GM12891 (cell line): ENCODE measurements at regions not wholly inside any gene's neighbourhood (a gene's known extent, or its start where the extent isn't known, plus 50 kb on each side); places are given as distances from the start of the nearest gene placed in this dataset.

ENCODE experiments used
- DNase-seq: peaks from one replicate; pipeline ENCODE4 v3.0.0; 2011; ENCODE audit warnings: low spot score; ENCODE audit not compliant: insufficient read length
- FAIRE-seq: peaks from 2 replicates; lab custom pipeline; 2011; peaks lifted over from hg19 to GRCh38; lab: Jason Lieb, UNC
- PAX5 ChIP-seq: IDR thresholded peaks from 2 replicates; pipeline ENCODE4 v1.6.1; 2011; ENCODE audit warnings: low read length, moderate library complexity, mild to moderate bottlenecking; ENCODE audit not compliant: insufficient read depth, severe bottlenecking
- POLR2A ChIP-seq: IDR thresholded peaks from 2 replicates; pipeline ENCODE4 v1.6.1; 2011; ENCODE audit warnings: low read depth, low read length, control low read depth
- POLR2AphosphoS5 ChIP-seq: IDR thresholded peaks from 2 replicates; pipeline ENCODE4 v1.6.1; 2011; ENCODE audit warnings: low read depth, low read length, control low read depth
- POU2F2 ChIP-seq: IDR thresholded peaks from 2 replicates; pipeline ENCODE4 v1.6.1; 2011; ENCODE audit warnings: low read depth, mild to moderate bottlenecking, control low read depth, low read length, moderate library complexity
- SPI1 ChIP-seq: IDR thresholded peaks from 2 replicates; pipeline ENCODE4 v1.6.1; 2011; ENCODE audit warnings: low read depth, low read length, control low read depth
- TAF1 ChIP-seq: IDR thresholded peaks from 2 replicates; pipeline ENCODE4 v1.6.1; 2011; ENCODE audit warnings: low read depth, low read length, control low read depth

DNA sequence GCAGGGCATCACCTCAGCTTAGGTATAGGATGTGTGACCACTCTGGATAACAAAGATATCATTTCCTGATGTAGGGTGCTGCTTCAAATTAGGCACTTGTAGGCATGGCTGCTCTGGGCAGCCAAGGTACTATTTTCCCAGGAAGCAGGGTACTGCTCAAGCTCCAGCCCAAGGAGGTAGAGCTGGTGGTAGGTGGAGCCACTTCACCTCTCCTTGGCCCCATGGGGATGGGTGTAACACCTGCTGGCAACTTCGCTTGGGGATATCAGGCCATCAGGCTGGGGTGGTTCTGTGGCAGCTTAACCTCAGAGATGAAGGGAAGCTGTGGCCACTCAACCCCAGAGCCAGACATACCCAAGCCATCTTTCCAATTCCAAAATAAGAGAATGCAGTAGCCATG is 147.1 kb upstream of the IGF1R start:
- no peak for FAIRE-seq
- TF ChIP-seq SPI1 (no peak), POU2F2 (no peak), POLR2AphosphoS5 (no peak), POLR2A (no peak), TAF1 (no peak), PAX5 (no peak)
- no peak for DNase-seq

DNA sequence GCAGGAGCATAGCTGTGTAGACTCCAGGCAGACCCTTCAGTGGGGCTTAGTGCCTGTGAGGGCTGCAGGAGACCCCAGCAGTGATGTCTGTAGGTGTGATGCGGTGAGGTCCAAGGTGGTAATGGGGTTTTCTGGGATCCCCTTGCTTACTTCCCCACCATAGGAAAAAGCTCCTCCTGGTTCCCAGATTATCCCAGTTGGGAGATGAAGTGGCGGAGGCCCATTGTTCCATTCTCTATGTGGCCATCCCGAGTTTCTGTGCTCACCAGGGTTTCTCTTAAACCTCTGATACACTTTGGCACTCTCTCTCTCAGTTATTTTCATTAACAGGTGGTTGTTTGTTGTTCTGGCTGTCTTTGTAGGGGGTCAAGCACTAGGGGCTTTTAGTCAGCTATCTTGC is 146.7 kb upstream of the IGF1R start:
- DNase-seq (no peak), FAIRE-seq (no peak)
- TF ChIP-seq TAF1 (no peak), POU2F2 (no peak), POLR2A (no peak), SPI1 (no peak), POLR2AphosphoS5 (no peak), PAX5 (no peak)

DNA sequence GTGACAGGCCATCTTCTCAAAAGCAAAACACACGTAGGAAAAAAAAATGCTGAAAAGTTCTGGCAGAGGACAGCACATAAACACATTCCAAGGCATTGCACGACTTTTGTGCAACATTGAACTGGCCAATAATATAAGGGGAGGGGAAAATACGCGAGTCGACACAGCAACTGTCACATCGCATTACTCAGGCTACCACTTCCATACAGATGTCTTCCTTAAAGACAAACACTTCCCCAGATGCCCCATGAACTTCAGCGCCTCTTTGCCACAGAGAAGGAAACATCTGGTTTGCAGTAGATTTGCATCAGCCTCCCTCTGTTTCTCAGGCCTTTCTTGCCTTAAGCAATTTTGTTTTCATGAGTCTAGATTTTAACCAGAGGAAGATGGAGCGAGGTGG is 144.4 kb upstream of the IGF1R start:
- FAIRE-seq (no peak), DNase-seq (no peak)
- TF ChIP-seq SPI1 (no peak), POLR2AphosphoS5 (no peak), POLR2A (no peak), POU2F2 (no peak), TAF1 (no peak), PAX5 (no peak)

DNA sequence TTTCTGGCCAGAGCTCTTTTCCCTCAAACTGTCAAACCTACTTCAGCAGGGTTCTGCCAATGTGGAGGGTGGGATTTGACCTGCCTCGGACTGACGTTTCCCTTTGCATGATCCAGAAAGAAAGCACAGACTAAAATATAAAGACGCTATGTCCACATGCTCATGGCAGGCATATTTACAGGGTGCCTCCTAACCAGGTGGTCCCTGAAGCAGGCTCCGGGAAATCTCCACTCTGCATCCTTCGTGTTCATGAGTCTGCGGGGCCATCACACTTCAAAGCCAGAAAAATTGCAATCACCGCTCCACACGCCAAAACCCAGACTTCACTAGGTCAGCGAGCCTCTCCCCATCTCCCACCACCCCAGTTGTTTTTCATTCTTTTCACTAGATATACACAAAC is 143.3 kb upstream of the IGF1R start:
- DNase-seq: no peak
- TF ChIP-seq TAF1 (no peak), POLR2A (no peak), SPI1 (no peak), POU2F2 (no peak), PAX5 (no peak), POLR2AphosphoS5 (no peak)
- FAIRE-seq: no peak

DNA sequence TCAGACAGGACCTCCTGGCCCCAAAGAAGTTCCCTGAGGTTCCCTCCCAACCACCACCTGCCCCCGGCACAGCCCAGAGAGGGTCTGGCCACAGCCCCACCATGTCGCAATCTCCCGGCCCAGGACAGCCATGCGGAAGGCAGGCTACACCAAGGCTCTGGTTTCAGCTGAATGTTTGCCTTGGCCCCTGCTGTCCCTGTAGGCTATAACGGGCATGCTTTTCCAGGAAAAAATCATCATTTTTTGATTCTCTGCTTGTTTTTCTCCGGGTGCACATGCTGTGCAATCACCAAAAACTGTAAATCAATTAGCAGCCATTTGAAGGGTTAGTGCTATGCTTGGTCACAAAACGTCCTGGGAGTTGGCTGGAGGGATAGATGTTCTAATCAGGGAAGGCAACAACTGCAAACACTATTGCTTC is 142.7 kb upstream of the IGF1R start:
- TF ChIP-seq SPI1: no peak
- no peak for TF ChIP-seq POLR2AphosphoS5
- TF ChIP-seq TAF1: no peak
- TF ChIP-seq PAX5: no peak
- TF ChIP-seq POU2F2: no peak
- no peak for TF ChIP-seq POLR2A
- DNase-seq (no peak), FAIRE-seq (no peak)

DNA sequence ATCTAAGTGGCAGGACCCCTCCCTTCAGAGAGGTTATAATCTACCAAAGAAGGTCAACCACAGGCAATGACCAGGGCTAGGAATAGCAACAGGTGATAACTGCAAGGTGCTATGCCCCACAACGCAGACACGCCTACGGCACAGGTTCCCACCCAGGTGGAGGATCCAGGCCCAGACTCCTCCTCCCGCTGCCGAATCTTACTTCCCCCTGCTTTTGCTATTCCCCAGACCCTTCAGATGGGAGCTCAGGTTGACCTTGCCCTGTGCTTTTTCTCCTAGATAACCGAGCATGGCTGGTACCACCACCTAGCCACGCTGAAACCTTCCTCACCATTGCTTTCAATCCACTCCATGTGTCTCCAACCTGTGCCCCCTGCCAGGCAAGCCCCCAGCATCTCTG is 142.2 kb upstream of the IGF1R start:
- no peak for DNase-seq
- TF ChIP-seq POU2F2 (no peak), POLR2A (no peak), PAX5 (no peak), SPI1 (no peak), TAF1 (no peak), POLR2AphosphoS5 (no peak)
- FAIRE-seq: no peak

DNA sequence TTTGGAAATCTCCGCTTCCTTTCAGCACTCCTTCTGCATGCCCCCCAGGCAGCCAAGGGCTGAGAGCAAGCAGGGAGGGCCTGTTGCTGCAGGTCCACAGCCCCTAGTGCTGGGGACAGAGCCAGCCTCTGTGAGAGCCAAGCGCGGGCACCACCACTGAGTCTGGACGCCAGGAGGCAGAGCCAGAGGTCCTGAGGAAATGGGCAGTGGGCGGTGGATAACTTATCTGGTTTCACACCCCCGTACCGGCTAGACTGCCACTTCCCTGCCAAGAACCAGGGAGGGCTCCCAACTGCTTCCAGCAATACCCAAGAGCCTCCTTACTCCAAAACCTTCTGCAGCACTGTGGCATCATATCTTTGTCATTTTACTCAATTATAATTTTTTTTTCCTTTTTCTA is 141.6 kb upstream of the IGF1R start:
- no peak for TF ChIP-seq POLR2A
- no peak for TF ChIP-seq SPI1
- TF ChIP-seq TAF1: no peak
- no peak for TF ChIP-seq POU2F2
- no peak for TF ChIP-seq POLR2AphosphoS5
- TF ChIP-seq PAX5: no peak
- DNase-seq (no peak), FAIRE-seq (no peak)

DNA sequence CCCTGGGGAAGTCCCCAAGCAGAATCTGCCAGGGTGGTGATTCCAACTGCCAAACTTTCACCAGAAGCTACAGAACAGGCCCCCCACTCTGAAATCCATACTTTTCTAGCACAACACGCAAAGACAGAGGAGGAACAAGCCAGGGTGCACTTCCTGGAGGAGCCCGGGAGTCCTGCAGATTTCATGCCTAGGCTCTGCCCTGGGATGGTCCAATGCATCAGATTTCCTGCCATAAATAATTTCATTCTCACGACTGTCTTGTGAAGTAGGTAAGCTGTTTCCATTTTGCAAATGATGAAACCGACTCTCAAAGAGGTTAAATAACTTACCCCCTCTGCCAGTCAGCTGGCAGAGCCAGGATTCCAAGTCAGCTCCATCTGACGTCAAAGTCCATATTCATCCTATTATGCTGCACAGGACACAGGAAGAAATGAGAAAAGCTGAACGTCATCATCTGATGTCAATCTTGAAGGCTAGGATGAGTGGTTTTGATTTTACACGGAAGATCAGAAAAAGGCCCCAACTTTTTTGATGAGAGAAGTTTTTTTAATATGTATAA is 134.8 kb upstream of the IGF1R start:
- FAIRE-seq (no peak), DNase-seq (no peak)

DNA sequence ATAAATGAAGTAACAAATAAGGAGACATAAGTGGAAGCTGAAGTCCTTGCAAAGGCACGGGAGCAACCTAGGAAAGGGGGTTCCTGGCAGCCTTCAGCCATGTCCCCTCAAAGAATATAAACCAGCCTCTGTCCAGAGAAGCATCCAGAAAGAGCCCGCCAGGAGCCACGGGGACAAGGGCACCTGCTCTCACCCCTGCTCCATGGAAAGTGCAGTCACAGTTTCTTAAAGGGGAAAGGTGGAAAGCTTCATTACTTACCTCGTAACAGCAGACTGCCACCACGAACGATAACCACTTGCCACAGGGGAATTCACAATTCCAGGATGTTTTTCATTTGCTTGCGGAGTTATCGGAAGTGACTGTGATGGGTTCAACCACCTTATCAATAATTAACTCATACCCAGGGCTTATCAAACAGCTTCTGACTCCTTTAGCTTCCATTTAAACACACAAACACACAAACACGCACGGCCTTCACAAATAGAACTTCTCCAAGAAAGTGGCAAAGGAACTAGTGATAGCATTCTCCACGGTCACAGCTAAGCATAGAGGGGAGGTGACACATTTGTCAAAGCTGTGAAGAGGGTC is 134.2 kb upstream of the IGF1R start:
- FAIRE-seq (no peak), DNase-seq (no peak)
- TF ChIP-seq SPI1 (no peak), POU2F2 (no peak), PAX5 (no peak), TAF1 (no peak), POLR2AphosphoS5 (no peak), POLR2A (no peak)

More for the DNA sequence above, 134.8 kb upstream of the IGF1R start:
- no peak for TF ChIP-seq POLR2A

DNA sequence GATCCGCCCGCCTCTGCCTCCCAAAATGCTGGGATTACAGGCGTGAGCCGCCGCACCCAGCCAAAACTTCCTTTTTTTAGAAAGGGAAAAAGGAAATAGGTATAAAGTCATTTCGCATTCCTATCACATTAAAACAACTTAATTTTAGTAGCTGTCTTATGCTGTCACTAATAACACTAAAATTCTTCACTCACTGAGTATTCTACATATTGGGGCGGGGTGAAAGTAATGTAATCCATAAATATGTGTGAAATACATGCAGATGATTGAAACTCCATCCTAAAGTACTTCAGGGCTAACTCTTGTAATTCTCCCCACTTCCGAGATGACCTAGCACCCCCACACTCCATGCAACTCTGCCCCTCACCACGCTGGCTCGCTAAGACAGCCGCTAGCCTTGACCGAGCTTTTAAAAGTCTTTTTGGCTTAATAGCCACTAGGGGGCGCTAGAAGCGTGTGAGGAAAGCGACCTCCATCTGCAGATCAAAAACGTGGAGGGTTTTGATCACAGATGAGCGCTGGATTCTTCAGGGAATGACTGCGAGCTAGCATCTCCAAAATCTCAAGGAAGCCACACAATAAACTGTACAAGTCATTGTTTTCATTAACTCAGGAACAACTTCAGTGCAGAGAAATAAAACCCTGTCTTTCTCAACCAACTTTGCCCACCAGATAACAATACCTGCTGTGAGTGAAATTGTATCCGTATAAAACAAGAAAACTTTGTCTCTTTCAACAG is 129.3 kb upstream of the IGF1R start:
- peak; percentile 56 for DNase-seq
- peak; percentile 52 for FAIRE-seq
- TF ChIP-seq PAX5: no peak
- TF ChIP-seq TAF1: no peak
- no peak for TF ChIP-seq SPI1
